K562 (cell line): ENCODE measurements at regions not wholly inside any gene's neighbourhood (a gene's known extent, or its start where the extent isn't known, plus 50 kb on each side); places are given as distances from the start of the nearest gene placed in this dataset.

Source experiments
- ADNP ChIP-seq: fragments of 200-800 bp; sonication (Bioruptor generic); IDR thresholded peaks from 2 replicates; pipeline ENCODE4 v1.6.1; 2016; ENCODE audit warnings: missing genetic modification characterization, missing compliant biosample characterization
- CBFA2T2 ChIP-seq: fragments of 450-650 bp; conservative IDR thresholded peaks from 2 replicates; pipeline ENCODE4 v1.6.1; 2017; ENCODE audit warnings: mild to moderate bottlenecking
- CHD2 ChIP-seq: IDR thresholded peaks from 2 replicates; pipeline ENCODE4 v1.6.1; 2011; ENCODE audit warnings: low read depth, low read length
- CTCF ChIP-seq, 3 experiments: IDR thresholded peaks in 2 of 3; conservative IDR thresholded peaks in 1 of 3; 2 replicates each; pipeline ENCODE4 v1.5.1; 2011 to 2012; ENCODE audit warnings: low read length in 3 of 3, mild to moderate bottlenecking in 3 of 3, control low read depth in 2 of 3, improper control_type of control experiment in 1 of 3, inconsistent platforms in 1 of 3, low read depth in 1 of 3, mixed read lengths in 1 of 3, moderate library complexity in 1 of 3; ENCODE audit not compliant: insufficient read depth in 2 of 3
- EZH2 ChIP-seq: IDR thresholded peaks from 2 replicates; pipeline ENCODE4 v1.6.1; 2012; ENCODE audit warnings: low read depth, mild to moderate bottlenecking, inconsistent platforms, low read length, borderline replicate concordance
- MXD1 ChIP-seq: fragments of 250-450 bp; sonication (Bioruptor Pico); IDR thresholded peaks from 2 replicates; pipeline ENCODE4 v1.8.0; 2021; ENCODE audit warnings: borderline replicate concordance, mild to moderate bottlenecking, moderate library complexity; ENCODE audit not compliant: poor library complexity, severe bottlenecking
- OTX1 ChIP-seq: fragments of 450-650 bp; formaldehyde crosslinking; IDR thresholded peaks from 2 replicates; pipeline ENCODE4 v1.4.0; 2022; ENCODE audit warnings: mild to moderate bottlenecking
- POLR2A ChIP-seq: fragments of 450-650 bp; conservative IDR thresholded peaks from 2 replicates; pipeline ENCODE4 v1.6.1; 2016
- RFX1 ChIP-seq: fragments of 450-650 bp; IDR thresholded peaks from 2 replicates; pipeline ENCODE4 v1.6.1; 2016; ENCODE audit warnings: mild to moderate bottlenecking, moderate library complexity
- SRSF3 ChIP-seq: fragments of 200-400 bp; formaldehyde crosslinking; IDR thresholded peaks from 2 replicates; pipeline ENCODE4 v1.6.1; 2016; ENCODE audit warnings: mild to moderate bottlenecking, low read length, moderate library complexity; ENCODE audit not compliant: insufficient read depth
- TAF7 ChIP-seq: fragments of 450-650 bp; IDR thresholded peaks from 2 replicates; pipeline ENCODE4 v1.6.1; 2016; ENCODE audit warnings: missing genetic modification characterization, missing compliant biosample characterization
- ZFX ChIP-seq: sonication (generic); formaldehyde crosslinking; IDR thresholded peaks from 2 replicates; pipeline ENCODE4 v1.8.0; 2022; ENCODE audit warnings: mild to moderate bottlenecking, missing genetic modification reagents, moderate library complexity
- ZNF384 ChIP-seq: IDR thresholded peaks from 2 replicates; pipeline ENCODE4 v1.6.1; 2012; ENCODE audit warnings: low read depth, low read length, improper control_type of control experiment

- no peak for TF ChIP-seq SRSF3
- no peak for TF ChIP-seq ADNP (tag)
- TF ChIP-seq RFX1 = no peak
- no peak for TF ChIP-seq EZH2
- no peak for TF ChIP-seq CHD2
- no peak for TF ChIP-seq CTCF (IDR thresholded peaks at IDR 0.05 in 2 of 3, conservative IDR thresholded peaks at IDR 0.05 in 1 of 3; ENCODE audit: insufficient read depth in 2 of 3, low read depth in 1 of 3, low read length in 3 of 3)
- no peak for TF ChIP-seq ZFX (CRISPR knock-in tag)
- no peak for TF ChIP-seq CBFA2T2
- TF ChIP-seq TAF7 (tag) = no peak
- no peak for TF ChIP-seq POLR2A
- TF ChIP-seq MXD1 = no peak
- TF ChIP-seq OTX1 (CRISPR knock-in tag) = no peak
- TF ChIP-seq ZNF384 = no peak
Observed at GRCh38 chr2:18379870-18380269, 180.6 kb downstream of the RDH14 start.
